ENCODE measurements at regions not wholly inside any gene's neighbourhood (a gene's known extent, or its start where the extent isn't known, plus 50 kb on each side); places are given as distances from the start of the nearest gene placed in this dataset.

GRCh38 chr6:168223755-168224154, 95.8 kb downstream of the DACT2 start:
- WGBS, 2 donors (ENCODE audit: low coverage in 1 of 2): 67 to 82% methylated on average over 1 of the region's 1 CpG
- TF ChIP-seq POLR2A (IDR thresholded peaks at IDR 0.05) (no peak), CTCF (IDR thresholded peaks at IDR 0.05) (no peak), EP300 (IDR thresholded peaks at IDR 0.05; ENCODE audit: low read depth) (no peak), POLR2AphosphoS5 (IDR thresholded peaks at IDR 0.05) (no peak)
- DNase-seq: no peak

GRCh38 chr6:168223150-168223549, 96.4 kb downstream of the DACT2 start:
- in situ Hi-C loops (cut with MboI; ENCODE audit: low pct_ligation_motif_present in 1 of 4, low pct_unique_long_range_greater_than_20kb in 1 of 4, low sequenced_read_pairs in 3 of 4): no loop called here
- no peaks in the 10 kb centered on the region for H3K36me3 ChIP-seq
- no peak overlapping the region for H3K4me3 ChIP-seq
- WGBS, 2 donors (ENCODE audit: low coverage in 1 of 2): 71 to 89% methylated on average over 1 to 2 of the region's 2 CpGs
- no peaks in the 10 kb centered on the region for H3K27me3 ChIP-seq
- no peak overlapping the region for H3K27ac ChIP-seq
- DNase-seq: no peak
- no peak for TF ChIP-seq EP300 (IDR thresholded peaks at IDR 0.05; ENCODE audit: low read depth)
- TF ChIP-seq POLR2AphosphoS5 (IDR thresholded peaks at IDR 0.05): no peak
- no peak for TF ChIP-seq CTCF (IDR thresholded peaks at IDR 0.05)
- TF ChIP-seq POLR2A (IDR thresholded peaks at IDR 0.05): no peak
- no peaks in the 10 kb centered on the region for H3K9me3 ChIP-seq
- intact Hi-C loops (cut with DNase I; ENCODE audit: low total_unique reads): no loop called here
- H3K4me1 ChIP-seq: peaks cover 4 to 17% (median 7%) of the 10 kb centered on the region in 4 donors

More at GRCh38 chr6:168223755-168224154, 95.8 kb downstream of the DACT2 start:
- in situ Hi-C loops (cut with MboI; ENCODE audit: low pct_ligation_motif_present in 1 of 4, low pct_unique_long_range_greater_than_20kb in 1 of 4, low sequenced_read_pairs in 3 of 4): no loop called here
- Histone ChIP-seq H3K4me3 (no peak overlapping the region), H3K27ac (no peak overlapping the region), H3K27me3 (no peaks in the 10 kb centered on the region), H3K4me1 (peaks cover 4 to 17% (median 7%) of the 10 kb centered on the region in 4 donors), H3K9me3 (no peaks in the 10 kb centered on the region), H3K36me3 (no peaks in the 10 kb centered on the region)
- intact Hi-C loops (cut with DNase I; ENCODE audit: low total_unique reads): no loop called here

- intact Hi-C loops (cut with DNase I; ENCODE audit: low total_unique reads) (no loop called here), in situ Hi-C loops (cut with MboI; ENCODE audit: low pct_ligation_motif_present in 1 of 4, low pct_unique_long_range_greater_than_20kb in 1 of 4, low sequenced_read_pairs in 3 of 4) (no loop called here)
- Histone ChIP-seq H3K9me3 (no peaks in the 10 kb centered on the region), H3K4me1 (peaks cover 4 to 17% (median 7%) of the 10 kb centered on the region in 4 donors), H3K36me3 (no peaks in the 10 kb centered on the region), H3K27me3 (no peaks in the 10 kb centered on the region), H3K27ac (no peak overlapping the region), H3K4me3 (no peak overlapping the region)
- TF ChIP-seq CTCF (IDR thresholded peaks at IDR 0.05): no peak
- TF ChIP-seq POLR2AphosphoS5 (IDR thresholded peaks at IDR 0.05): no peak
- TF ChIP-seq POLR2A (IDR thresholded peaks at IDR 0.05): no peak
- TF ChIP-seq EP300 (IDR thresholded peaks at IDR 0.05; ENCODE audit: low read depth): no peak
- no peak for DNase-seq
- WGBS, 2 donors (ENCODE audit: low coverage in 1 of 2): 82 to 100% methylated on average over 1 to 17 of the region's 17 CpGs
Observed at GRCh38 chr6:168222115-168223043, 97.2 kb downstream of the DACT2 start.

GRCh38 chr6:168221497-168222079, 98.0 kb downstream of the DACT2 start:
- DNase-seq: no peak
- Histone ChIP-seq H3K4me1 (peaks cover 4 to 13% (median 6%) of the 10 kb centered on the region in 4 donors), H3K27ac (no peak overlapping the region), H3K4me3 (no peak overlapping the region), H3K9me3 (no peaks in the 10 kb centered on the region), H3K27me3 (no peaks in the 10 kb centered on the region), H3K36me3 (no peaks in the 10 kb centered on the region)
- intact Hi-C loops (cut with DNase I; ENCODE audit: low total_unique reads): no loop called here
- TF ChIP-seq POLR2A (IDR thresholded peaks at IDR 0.05) (no peak), POLR2AphosphoS5 (IDR thresholded peaks at IDR 0.05) (no peak), CTCF (IDR thresholded peaks at IDR 0.05) (no peak), EP300 (IDR thresholded peaks at IDR 0.05; ENCODE audit: low read depth) (no peak)
- 81% methylated on average over 8 of the region's 8 CpGs; no CpG with 5 or more reads in 1 of the 2 donors for WGBS, 2 donors (ENCODE audit: low coverage in 1 of 2)
- in situ Hi-C loops (cut with MboI; ENCODE audit: low pct_ligation_motif_present in 1 of 4, low pct_unique_long_range_greater_than_20kb in 1 of 4, low sequenced_read_pairs in 3 of 4): no loop called here
